GM12872 (cell line): ENCODE measurements at regions not wholly inside any gene's neighbourhood (a gene's known extent, or its start where the extent isn't known, plus 50 kb on each side); places are given as distances from the start of the nearest gene placed in this dataset.

Experiments used
- TF ChIP-seq, protein P1 (sequence below): IDR thresholded peaks from 3 replicates; pipeline ENCODE4 v1.5.1; 2011; ENCODE audit warnings: low read depth, mild to moderate bottlenecking, low read length, moderate library complexity; ENCODE audit not compliant: insufficient read depth

DNA sequence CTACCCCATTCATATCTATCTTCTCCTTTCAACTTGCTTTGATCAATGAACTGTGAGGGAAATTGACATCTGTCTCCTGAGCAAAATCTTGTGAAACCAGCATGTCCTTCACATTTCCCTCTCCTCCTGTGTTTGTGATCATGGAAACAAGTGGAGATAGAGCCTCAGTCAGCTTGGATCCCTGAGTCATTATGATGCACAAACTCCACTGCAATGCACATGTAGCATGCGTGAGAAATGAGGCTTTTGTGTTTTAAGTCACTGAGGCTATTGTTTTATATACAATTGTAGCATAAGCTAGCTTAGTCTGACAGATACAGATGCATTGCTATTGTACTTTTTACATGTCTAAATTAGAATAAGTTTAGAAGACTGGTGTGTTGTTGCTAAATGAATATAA is 85.2 kb upstream of the HNMT start:
- TF ChIP-seq, protein P1, sequence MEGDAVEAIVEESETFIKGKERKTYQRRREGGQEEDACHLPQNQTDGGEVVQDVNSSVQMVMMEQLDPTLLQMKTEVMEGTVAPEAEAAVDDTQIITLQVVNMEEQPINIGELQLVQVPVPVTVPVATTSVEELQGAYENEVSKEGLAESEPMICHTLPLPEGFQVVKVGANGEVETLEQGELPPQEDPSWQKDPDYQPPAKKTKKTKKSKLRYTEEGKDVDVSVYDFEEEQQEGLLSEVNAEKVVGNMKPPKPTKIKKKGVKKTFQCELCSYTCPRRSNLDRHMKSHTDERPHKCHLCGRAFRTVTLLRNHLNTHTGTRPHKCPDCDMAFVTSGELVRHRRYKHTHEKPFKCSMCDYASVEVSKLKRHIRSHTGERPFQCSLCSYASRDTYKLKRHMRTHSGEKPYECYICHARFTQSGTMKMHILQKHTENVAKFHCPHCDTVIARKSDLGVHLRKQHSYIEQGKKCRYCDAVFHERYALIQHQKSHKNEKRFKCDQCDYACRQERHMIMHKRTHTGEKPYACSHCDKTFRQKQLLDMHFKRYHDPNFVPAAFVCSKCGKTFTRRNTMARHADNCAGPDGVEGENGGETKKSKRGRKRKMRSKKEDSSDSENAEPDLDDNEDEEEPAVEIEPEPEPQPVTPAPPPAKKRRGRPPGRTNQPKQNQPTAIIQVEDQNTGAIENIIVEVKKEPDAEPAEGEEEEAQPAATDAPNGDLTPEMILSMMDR: no peak

DNA sequence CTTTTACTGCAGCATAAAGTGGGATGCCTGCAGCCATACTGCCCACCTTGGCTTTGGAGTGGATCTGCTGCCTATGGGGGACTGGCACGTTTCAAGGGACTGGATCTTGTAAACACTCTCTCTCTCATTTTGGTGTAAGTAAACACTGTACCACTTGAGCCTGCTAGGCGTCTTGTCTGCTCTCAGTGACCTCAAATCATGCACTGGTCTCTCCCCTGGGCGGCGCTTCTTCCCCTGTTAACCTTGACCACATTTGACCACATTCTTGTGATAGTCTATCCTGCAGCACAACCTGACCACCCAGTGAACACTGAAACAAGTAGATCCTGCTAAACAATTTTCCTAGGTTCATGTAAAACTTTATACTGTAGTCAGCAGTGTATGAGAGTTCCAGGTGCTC is 82.6 kb upstream of the HNMT start:
- TF ChIP-seq, protein P1: no peak

DNA sequence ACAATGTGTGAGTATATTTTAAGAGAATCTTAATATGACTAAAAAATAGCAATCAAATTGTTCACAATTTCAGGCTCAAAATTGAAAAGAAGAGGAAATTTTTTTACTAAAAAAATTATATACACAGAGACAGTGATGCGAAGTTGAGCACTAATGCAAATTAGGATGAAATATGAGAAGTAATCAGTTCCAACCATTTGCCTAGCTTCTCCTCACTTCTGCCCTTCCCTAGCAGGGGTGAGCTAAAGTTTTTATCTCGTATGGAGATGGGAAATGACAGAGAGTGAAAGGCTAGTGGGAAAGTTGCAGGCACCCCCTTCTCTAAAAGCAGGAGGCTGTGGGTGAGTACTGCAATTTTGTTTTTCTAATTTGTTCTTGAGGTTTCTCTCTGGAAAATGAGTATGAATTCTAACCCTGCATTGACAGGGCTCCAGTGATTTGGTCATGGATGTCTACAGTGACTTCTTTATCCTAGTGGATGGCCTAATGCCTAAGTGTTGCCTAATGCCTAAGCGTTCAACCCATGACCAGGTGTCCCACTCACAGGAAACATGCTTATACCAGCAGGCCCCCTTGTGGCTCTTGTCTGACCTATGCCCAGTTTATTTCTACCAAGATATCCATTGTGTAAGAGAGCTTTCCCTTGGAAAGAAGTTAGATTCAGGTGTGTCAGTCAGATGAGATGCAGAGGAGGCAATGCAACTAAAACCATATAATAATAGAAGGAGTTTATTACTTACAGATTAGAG is 78.0 kb upstream of the HNMT start:
- TF ChIP-seq, protein P1: peak; percentile 55

DNA sequence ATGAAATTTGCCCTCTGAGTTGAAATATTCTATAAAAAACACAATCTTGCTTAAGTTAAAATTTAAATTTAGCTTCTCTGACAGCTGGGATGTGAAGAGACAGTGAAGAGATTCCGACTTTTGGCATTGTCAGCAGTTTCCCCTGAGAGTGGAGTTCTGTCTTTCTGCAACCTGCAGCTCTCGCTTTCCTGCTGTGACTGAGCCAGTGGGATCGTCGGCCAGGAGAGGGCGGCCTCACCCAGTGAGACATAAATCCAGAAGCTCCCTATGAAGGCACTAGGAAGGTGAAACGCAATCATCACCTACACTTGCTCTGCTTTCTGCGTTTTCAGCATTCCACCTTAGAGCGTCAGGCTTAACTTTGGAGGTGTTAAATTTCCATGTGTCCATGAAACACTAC is 75.4 kb upstream of the HNMT start:
- TF ChIP-seq, protein P1: peak; percentile 48; the same call in 2 of the 3 replicates

DNA sequence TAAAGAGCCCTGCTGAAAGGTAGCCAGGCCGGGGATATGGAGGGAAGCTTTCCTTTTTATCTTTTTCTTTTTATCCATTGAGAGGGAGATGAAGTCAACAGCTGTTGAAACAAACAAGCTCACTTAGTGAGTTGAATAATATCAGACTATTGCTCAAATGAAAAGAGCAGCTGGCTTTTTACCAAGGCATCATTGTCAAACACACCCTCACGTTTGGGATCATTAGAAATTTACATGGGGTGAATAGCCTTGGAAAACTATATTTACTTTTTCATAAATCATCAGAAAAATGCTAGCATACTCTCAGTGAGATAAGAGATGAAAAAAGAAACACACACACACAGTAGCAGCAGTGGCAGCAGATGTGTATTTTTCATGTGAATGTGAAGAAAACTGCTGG is 71.5 kb upstream of the HNMT start:
- TF ChIP-seq, protein P1: no peak

DNA sequence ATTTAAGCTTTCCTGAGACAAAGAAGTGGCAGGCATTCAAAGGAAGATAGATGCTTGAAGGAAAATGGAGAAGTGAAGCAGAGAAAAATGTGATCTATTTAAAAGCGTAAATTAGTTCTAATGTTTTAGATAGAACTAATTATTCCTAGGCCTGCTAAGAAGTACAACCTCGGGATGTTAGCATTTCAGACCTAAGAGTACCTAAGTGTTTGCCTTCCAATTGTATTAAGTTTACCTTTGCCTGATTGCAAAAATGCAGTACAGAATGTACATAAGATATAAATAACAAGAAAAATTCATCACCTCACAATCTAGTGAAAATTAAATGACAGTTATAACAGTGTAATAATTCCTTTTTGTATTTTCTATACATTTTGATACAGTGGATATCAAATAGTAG is 71.1 kb upstream of the HNMT start:
- TF ChIP-seq, protein P1: no peak

DNA sequence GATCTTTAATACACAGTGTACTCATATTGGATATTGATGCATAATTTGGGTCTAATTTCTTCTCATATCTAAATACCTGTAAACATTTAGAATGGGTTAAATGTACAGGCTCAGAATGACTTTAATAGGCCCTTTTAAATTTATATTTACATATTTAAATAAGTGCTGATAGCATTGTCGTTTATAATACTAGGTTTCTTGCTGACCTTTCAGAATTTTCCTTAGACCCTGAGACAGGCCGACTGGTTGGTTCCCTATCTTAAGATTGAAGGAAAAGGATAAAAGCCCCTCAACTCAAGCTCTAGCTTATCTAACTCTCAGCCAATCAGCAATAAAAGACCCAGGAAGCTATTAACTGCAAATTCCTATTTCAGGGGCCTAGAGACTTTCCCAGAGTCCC is 67.8 kb upstream of the HNMT start:
- TF ChIP-seq, protein P1: no peak
